Loucy (cell line): ENCODE measurements at regions not wholly inside any gene's neighbourhood (a gene's known extent, or its start where the extent isn't known, plus 50 kb on each side); places are given as distances from the start of the nearest gene placed in this dataset.

ENCODE experiments used
- H2AFZ ChIP-seq: fragments of 200-600 bp; sonication (generic); 2 replicates; pipeline ENCODE4 v1.6.0; 2016; ENCODE audit warnings: antibody characterized with exemption, mild to moderate bottlenecking, low read length, moderate library complexity
- H3F3A ChIP-seq: fragments of 200-600 bp; 2 replicates; pipeline ENCODE4 v1.6.0; 2016; ENCODE audit warnings: antibody characterized with exemption, low read depth, mild to moderate bottlenecking
- H3K27me3 ChIP-seq: fragments of 200-600 bp; sonication (generic); 2 replicates; pipeline ENCODE4 v1.6.1; 2014; ENCODE audit warnings: low read length, mild to moderate bottlenecking; ENCODE audit not compliant: insufficient read depth, poor library complexity, severe bottlenecking
- H3K36me3 ChIP-seq: fragments of 200-600 bp; sonication (generic); 2 replicates; pipeline ENCODE4 v1.6.1; 2016; ENCODE audit warnings: low read length; ENCODE audit not compliant: insufficient read depth
- H3K4me1 ChIP-seq: fragments of 200-600 bp; sonication (generic); 2 replicates; pipeline ENCODE4 v1.5.1; 2014; ENCODE audit warnings: low read length, mild to moderate bottlenecking; ENCODE audit not compliant: insufficient read depth, poor library complexity, severe bottlenecking
- H3K4me2 ChIP-seq: fragments of 200-600 bp; sonication (generic); 2 replicates; pipeline ENCODE4 v1.6.0; 2014; ENCODE audit warnings: antibody characterized with exemption, low read length, low read depth, mild to moderate bottlenecking; ENCODE audit not compliant: poor library complexity, severe bottlenecking
- H3K4me3 ChIP-seq: fragments of 200-600 bp; sonication (generic); 2 replicates; pipeline ENCODE4 v1.5.1; 2014; ENCODE audit warnings: low read length, mild to moderate bottlenecking, mixed read lengths; ENCODE audit not compliant: poor library complexity, severe bottlenecking
- H3K79me2 ChIP-seq: fragments of 200-600 bp; sonication (generic); 2 replicates; pipeline ENCODE4 v1.6.1; 2014; ENCODE audit warnings: low read length; ENCODE audit not compliant: insufficient read depth
- H3K9ac ChIP-seq: fragments of 200-600 bp; sonication (generic); 2 replicates; pipeline ENCODE4 v1.6.0; 2014; ENCODE audit warnings: mild to moderate bottlenecking, low read depth, low read length, moderate library complexity; ENCODE audit not compliant: poor library complexity, severe bottlenecking
- H3K9me2 ChIP-seq: fragments of 200-600 bp; sonication (generic); replicated peaks from 2 replicates; pipeline ENCODE4 v1.6.1; 2016; ENCODE audit warnings: low read depth, low read length, mixed read lengths
- H3K9me3 ChIP-seq: fragments of 200-600 bp; sonication (generic); 2 replicates; pipeline ENCODE4 v1.6.1; 2014; ENCODE audit warnings: mild to moderate bottlenecking, antibody characterized with exemption, low read length, low read depth; ENCODE audit not compliant: insufficient read depth
- H4K20me1 ChIP-seq: fragments of 200-600 bp; sonication (generic); 2 replicates; pipeline ENCODE4 v1.6.0; 2014; ENCODE audit warnings: antibody characterized with exemption, low read length, mild to moderate bottlenecking; ENCODE audit not compliant: insufficient read depth, poor library complexity, severe bottlenecking
- CTCF ChIP-seq: fragments of 200-600 bp; sonication (generic); conservative IDR thresholded peaks from 2 replicates; pipeline ENCODE4 v1.5.1; 2014; ENCODE audit warnings: mild to moderate bottlenecking, antibody characterized with exemption, low read length
- EZH2phosphoT487 ChIP-seq: fragments of 200-600 bp; IDR thresholded peaks from 2 replicates; pipeline ENCODE4 v1.6.1; 2018; ENCODE audit warnings: antibody characterized with exemption, mild to moderate bottlenecking, moderate library complexity, borderline replicate concordance

DNA sequence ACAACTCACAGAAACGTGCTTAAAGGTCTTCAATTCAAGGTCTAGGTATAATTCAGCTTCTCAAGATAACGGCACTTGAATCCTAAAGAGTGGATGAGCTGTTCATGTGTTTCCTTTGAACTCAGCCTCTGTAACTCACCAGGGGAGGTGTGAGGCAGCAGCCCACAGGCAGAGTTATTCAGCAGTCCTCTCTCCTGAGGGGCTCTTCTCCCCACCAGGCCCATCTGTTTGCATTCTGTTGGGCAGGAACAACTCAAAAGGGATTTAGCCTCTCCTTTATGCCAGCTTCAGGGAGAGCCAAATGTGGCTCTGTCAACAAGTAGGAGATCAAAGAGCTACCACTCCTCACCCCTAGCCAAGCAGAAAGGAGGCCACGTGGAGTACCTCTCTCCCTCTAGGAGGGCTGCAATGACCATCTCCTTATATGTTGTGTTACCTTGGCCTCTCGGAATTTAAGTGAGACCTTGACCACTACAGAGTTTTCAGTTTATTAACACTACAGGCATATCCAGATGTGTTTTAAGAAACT is 151.2 kb downstream of the SPATA18 start:
- Histone ChIP-seq H3K9me3 (no peaks in the 10 kb centered on the region), H3K9me2 (no peaks in the 10 kb centered on the region), H3K4me1 (no peaks in the 10 kb centered on the region), H3K27me3 (no peaks in the 10 kb centered on the region), H3F3A (no peaks in the 10 kb centered on the region), H3K36me3 (no peaks in the 10 kb centered on the region), H3K9ac (no peak overlapping the region), H3K4me2 (no peak overlapping the region), H3K4me3 (no peak overlapping the region), H3K79me2 (no peaks in the 10 kb centered on the region), H2AFZ (no peak overlapping the region), H4K20me1 (no peaks in the 10 kb centered on the region)
- TF ChIP-seq EZH2phosphoT487 (no peak), CTCF (no peak)

GRCh38 chr4:52202931-52203330 is 151.8 kb downstream of the SPATA18 start:
- Histone ChIP-seq H3K9ac (no peak overlapping the region), H4K20me1 (no peaks in the 10 kb centered on the region), H3K79me2 (no peaks in the 10 kb centered on the region), H3F3A (no peaks in the 10 kb centered on the region), H3K4me3 (no peak overlapping the region), H3K9me3 (no peaks in the 10 kb centered on the region; the same call in 1 of the 2 replicates), H3K27me3 (no peaks in the 10 kb centered on the region), H3K36me3 (no peaks in the 10 kb centered on the region), H3K9me2 (no peaks in the 10 kb centered on the region), H2AFZ (no peak overlapping the region), H3K4me2 (no peak overlapping the region), H3K4me1 (no peaks in the 10 kb centered on the region)
- TF ChIP-seq CTCF (no peak), EZH2phosphoT487 (no peak)

- TF ChIP-seq CTCF (no peak), EZH2phosphoT487 (no peak)
- H3F3A ChIP-seq, result no peaks in the 10 kb centered on the region
- no peaks in the 10 kb centered on the region for H3K36me3 ChIP-seq
- no peak overlapping the region for H3K9ac ChIP-seq
- H4K20me1 ChIP-seq, result no peaks in the 10 kb centered on the region
- no peak overlapping the region for H3K4me3 ChIP-seq
- H3K4me1 ChIP-seq, result no peaks in the 10 kb centered on the region
- no peak overlapping the region for H3K4me2 ChIP-seq
- H3K9me3 ChIP-seq, result no peaks in the 10 kb centered on the region; the same call in 1 of the 2 replicates
- H3K79me2 ChIP-seq, result no peaks in the 10 kb centered on the region
- H3K27me3 ChIP-seq, result no peaks in the 10 kb centered on the region
- H3K9me2 ChIP-seq, result no peaks in the 10 kb centered on the region
- no peak overlapping the region for H2AFZ ChIP-seq
Measured at GRCh38 chr4:52203351-52203750, 152.2 kb downstream of the SPATA18 start.
